VCaP (cell line): ENCODE measurements at regions not wholly inside any gene's neighbourhood (a gene's known extent, or its start where the extent isn't known, plus 50 kb on each side); places are given as distances from the start of the nearest gene placed in this dataset.

Experiments
- H3K27ac ChIP-seq: fragments of 450-650 bp; 2 replicates; pipeline ENCODE4 v1.5.1; 2017
- CTCF ChIP-seq: fragments of 450-650 bp; conservative IDR thresholded peaks from 2 replicates; pipeline ENCODE4 v1.5.1; 2017; ENCODE audit warnings: mild to moderate bottlenecking, moderate library complexity

- no peak for TF ChIP-seq CTCF
- H3K27ac ChIP-seq, result no peak overlapping the region
These were observed 1180.7 kb upstream of the SLC10A2 start for GRCh38 chr13:104246955-104247354.

- no peak for TF ChIP-seq CTCF
- H3K27ac ChIP-seq, result no peak overlapping the region
These were observed 1140.3 kb upstream of the SLC10A2 start for GRCh38 chr13:104206450-104207044.

GRCh38 chr13:104204177-104204576 is 1138.0 kb upstream of the SLC10A2 start:
- no peak overlapping the region for H3K27ac ChIP-seq
- TF ChIP-seq CTCF, result no peak

GRCh38 chr13:104198801-104199200 is 1132.6 kb upstream of the SLC10A2 start:
- no peak for TF ChIP-seq CTCF
- H3K27ac ChIP-seq, result no peak overlapping the region

- H3K27ac ChIP-seq, result no peak overlapping the region
- TF ChIP-seq CTCF, result no peak
These were observed 1130.4 kb upstream of the SLC10A2 start for GRCh38 chr13:104196611-104197010.

- TF ChIP-seq CTCF, result no peak
- H3K27ac ChIP-seq, result no peak overlapping the region
These were observed 1115.5 kb upstream of the SLC10A2 start for GRCh38 chr13:104181526-104182231.

GRCh38 chr13:104170980-104171555 is 1104.9 kb upstream of the SLC10A2 start:
- peak overlapping the region; percentile 99 for H3K27ac ChIP-seq
- TF ChIP-seq CTCF, result no peak
